H1 (cell line): ENCODE measurements at regions not wholly inside any gene's neighbourhood (a gene's known extent, or its start where the extent isn't known, plus 50 kb on each side); places are given as distances from the start of the nearest gene placed in this dataset.

ENCODE experiments used
- EZH2 ChIP-seq: fragments of 200-600 bp; sonication (generic); IDR thresholded peaks from 2 replicates; pipeline ENCODE4 v1.7.1; 2012; ENCODE audit warnings: low read depth, mild to moderate bottlenecking, moderate library complexity, low read length, inconsistent platforms; ENCODE audit not compliant: severe bottlenecking
- POLR2A ChIP-seq, 2 experiments: IDR thresholded peaks; 1 replicate in 1 of 2; 2 replicates in 1 of 2; pipeline ENCODE4 v1.6.1; 2011; ENCODE audit warnings: low read depth in 2 of 2, low read length in 2 of 2, mild to moderate bottlenecking in 2 of 2; ENCODE audit errors: control extremely low read depth in 1 of 2
- RAD21 ChIP-seq, 2 experiments: IDR thresholded peaks in 1 of 2; conservative IDR thresholded peaks in 1 of 2; 2 replicates each; pipeline ENCODE4 v1.6.1; 2011; ENCODE audit warnings: low read depth in 2 of 2, low read length in 2 of 2, improper control_type of control experiment in 1 of 2, inconsistent platforms in 1 of 2, mild to moderate bottlenecking in 1 of 2, moderate library complexity in 1 of 2
- SP2 ChIP-seq: IDR thresholded peaks from 2 replicates; pipeline ENCODE4 v1.6.1; 2012; ENCODE audit warnings: mild to moderate bottlenecking, low read length, inconsistent platforms
- SRF ChIP-seq: IDR thresholded peaks from 2 replicates; pipeline ENCODE4 v1.6.1; 2011; ENCODE audit warnings: mild to moderate bottlenecking, low read depth, low read length, moderate library complexity
- SUZ12 ChIP-seq: fragments of 200-600 bp; sonication (generic); IDR thresholded peaks from 2 replicates; pipeline ENCODE4 v1.6.1; 2012; ENCODE audit warnings: mild to moderate bottlenecking, inconsistent platforms, low read length, moderate library complexity, mixed read lengths
- TF ChIP-seq, protein P1 (sequence below): IDR thresholded peaks from 2 replicates; pipeline ENCODE4 v1.6.1; 2012; ENCODE audit warnings: inconsistent platforms
- TF ChIP-seq, protein P2 (sequence below), 3 experiments: IDR thresholded peaks; 1 replicate in 2 of 3; 2 replicates in 1 of 3; pipeline versions ENCODE4 v1.5.1 to v1.6.1; 2011; ENCODE audit warnings: low read length in 3 of 3, mild to moderate bottlenecking in 3 of 3, inconsistent platforms in 2 of 3, low read depth in 1 of 3, moderate library complexity in 1 of 3; ENCODE audit not compliant: insufficient read depth in 1 of 3; ENCODE audit errors: control extremely low read depth in 1 of 3

GRCh38 chr17:72474719-72475477 lies 354.1 kb downstream of the SOX9 start:
- no peak for TF ChIP-seq SRF
- no peak for TF ChIP-seq SUZ12
- TF ChIP-seq POLR2A (IDR thresholded peaks at IDR 0.05; ENCODE audit: control extremely low read depth in 1 of 2, low read depth in 2 of 2, low read length in 2 of 2), result no peak
- TF ChIP-seq, protein P1, sequence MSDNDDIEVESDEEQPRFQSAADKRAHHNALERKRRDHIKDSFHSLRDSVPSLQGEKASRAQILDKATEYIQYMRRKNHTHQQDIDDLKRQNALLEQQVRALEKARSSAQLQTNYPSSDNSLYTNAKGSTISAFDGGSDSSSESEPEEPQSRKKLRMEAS, result no peak
- TF ChIP-seq, protein P2, sequence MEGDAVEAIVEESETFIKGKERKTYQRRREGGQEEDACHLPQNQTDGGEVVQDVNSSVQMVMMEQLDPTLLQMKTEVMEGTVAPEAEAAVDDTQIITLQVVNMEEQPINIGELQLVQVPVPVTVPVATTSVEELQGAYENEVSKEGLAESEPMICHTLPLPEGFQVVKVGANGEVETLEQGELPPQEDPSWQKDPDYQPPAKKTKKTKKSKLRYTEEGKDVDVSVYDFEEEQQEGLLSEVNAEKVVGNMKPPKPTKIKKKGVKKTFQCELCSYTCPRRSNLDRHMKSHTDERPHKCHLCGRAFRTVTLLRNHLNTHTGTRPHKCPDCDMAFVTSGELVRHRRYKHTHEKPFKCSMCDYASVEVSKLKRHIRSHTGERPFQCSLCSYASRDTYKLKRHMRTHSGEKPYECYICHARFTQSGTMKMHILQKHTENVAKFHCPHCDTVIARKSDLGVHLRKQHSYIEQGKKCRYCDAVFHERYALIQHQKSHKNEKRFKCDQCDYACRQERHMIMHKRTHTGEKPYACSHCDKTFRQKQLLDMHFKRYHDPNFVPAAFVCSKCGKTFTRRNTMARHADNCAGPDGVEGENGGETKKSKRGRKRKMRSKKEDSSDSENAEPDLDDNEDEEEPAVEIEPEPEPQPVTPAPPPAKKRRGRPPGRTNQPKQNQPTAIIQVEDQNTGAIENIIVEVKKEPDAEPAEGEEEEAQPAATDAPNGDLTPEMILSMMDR (IDR thresholded peaks at IDR 0.05; ENCODE audit: control extremely low read depth in 1 of 3, insufficient read depth in 1 of 3, low read depth in 1 of 3, low read length in 3 of 3), result no peak
- TF ChIP-seq RAD21 (IDR thresholded peaks at IDR 0.05 in 1 of 2, conservative IDR thresholded peaks at IDR 0.05 in 1 of 2; ENCODE audit: low read depth in 2 of 2, low read length in 2 of 2), result no peak
- no peak for TF ChIP-seq SP2
- no peak for TF ChIP-seq EZH2
